Vagina (tissue), 2 donors: ENCODE measurements at regions not wholly inside any gene's neighbourhood (a gene's known extent, or its start where the extent isn't known, plus 50 kb on each side); places are given as distances from the start of the nearest gene placed in this dataset.

Source experiments
- CTCF ChIP-seq, 3 experiments: fragments of 450-650 bp in 2 of 3; fragments of 200-600 bp in 1 of 3; sonication (generic) in 1 of 3; IDR thresholded peaks; one replicate each; pipeline ENCODE4 v1.5.1; 2017 to 2019; ENCODE audit warnings: antibody characterized with exemption in 3 of 3, mild to moderate bottlenecking in 2 of 3, moderate library complexity in 2 of 3
- POLR2A ChIP-seq, 2 donors: fragments of 450-650 bp; IDR thresholded peaks; one replicate each; pipeline ENCODE4 v1.6.1; 2017; ENCODE audit warnings: antibody characterized with exemption in 2 of 2, mild to moderate bottlenecking in 2 of 2, moderate library complexity in 2 of 2
- POLR2AphosphoS5 ChIP-seq, 2 donors: sonication (generic); formaldehyde crosslinking; IDR thresholded peaks; one replicate each; pipeline ENCODE4 v1.9.0; 2017; ENCODE audit warnings: antibody characterized with exemption in 2 of 2, mild to moderate bottlenecking in 2 of 2, low read depth in 1 of 2; ENCODE audit not compliant: insufficient read depth in 1 of 2

DNA sequence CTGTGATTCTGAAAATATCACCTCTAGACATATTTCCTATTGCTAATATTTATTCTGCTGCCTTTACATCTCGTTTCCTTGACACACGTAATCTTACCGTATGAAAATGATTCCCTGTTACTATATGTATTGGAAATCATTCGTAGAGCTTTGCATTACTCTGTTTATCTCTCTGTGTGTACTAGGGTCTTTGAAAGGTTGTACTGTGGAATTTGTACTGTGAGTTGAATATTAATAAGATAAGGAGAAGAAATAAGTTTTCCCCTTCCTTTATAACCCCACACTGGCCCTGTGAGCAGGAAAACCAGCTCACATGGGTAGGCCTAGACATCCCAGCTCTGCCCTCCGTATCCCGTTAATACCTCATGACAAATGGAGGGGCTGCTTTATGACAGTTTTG lies 354.9 kb downstream of the KLF5 start:
- TF ChIP-seq CTCF (IDR thresholded peaks at IDR 0.05) (no peak), POLR2AphosphoS5 (IDR thresholded peaks at IDR 0.05; ENCODE audit: insufficient read depth in 1 of 2, low read depth in 1 of 2) (no peak), POLR2A (IDR thresholded peaks at IDR 0.05) (no peak)
